Activated CD8-positive, alpha-beta memory T cell treated with anti-CD3 and anti-CD28 coated beads, Interleukin-2, amount 50 U/mL, for 48 hours (primary cell): ENCODE measurements at regions not wholly inside any gene's neighbourhood (a gene's known extent, or its start where the extent isn't known, plus 50 kb on each side); places are given as distances from the start of the nearest gene placed in this dataset.

Experiments used
- DNase-seq: peaks from one replicate; pipeline ENCODE4 v3.0.0-alpha.2; 2020

- no peak for DNase-seq
Measured at GRCh38 chr11:109865548-109866186, 227.5 kb upstream of the ZC3H12C start.

DNA sequence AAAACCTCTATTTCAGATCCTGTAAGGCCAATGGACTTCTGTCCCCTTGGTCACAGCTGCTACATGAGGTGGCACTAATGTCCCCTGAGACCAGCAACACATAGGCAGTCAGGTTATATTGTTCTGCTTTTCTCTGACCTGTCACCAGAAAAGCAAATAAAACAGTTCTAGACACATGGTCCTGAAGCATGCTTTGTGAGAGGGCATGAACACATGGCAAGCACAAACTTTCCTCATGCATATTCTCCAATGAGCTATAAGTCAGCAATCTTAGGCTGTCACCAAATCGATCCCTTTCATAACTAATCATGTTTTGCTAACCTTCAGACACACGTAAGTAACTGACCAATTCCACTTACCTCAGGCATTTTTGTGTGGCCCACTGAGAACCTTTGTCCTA is 225.4 kb upstream of the ZC3H12C start:
- no peak for DNase-seq

GRCh38 chr11:109869536-109869935 is 223.7 kb upstream of the ZC3H12C start:
- no peak for DNase-seq

GRCh38 chr11:109870297-109870696 is 222.9 kb upstream of the ZC3H12C start:
- no peak for DNase-seq

DNA sequence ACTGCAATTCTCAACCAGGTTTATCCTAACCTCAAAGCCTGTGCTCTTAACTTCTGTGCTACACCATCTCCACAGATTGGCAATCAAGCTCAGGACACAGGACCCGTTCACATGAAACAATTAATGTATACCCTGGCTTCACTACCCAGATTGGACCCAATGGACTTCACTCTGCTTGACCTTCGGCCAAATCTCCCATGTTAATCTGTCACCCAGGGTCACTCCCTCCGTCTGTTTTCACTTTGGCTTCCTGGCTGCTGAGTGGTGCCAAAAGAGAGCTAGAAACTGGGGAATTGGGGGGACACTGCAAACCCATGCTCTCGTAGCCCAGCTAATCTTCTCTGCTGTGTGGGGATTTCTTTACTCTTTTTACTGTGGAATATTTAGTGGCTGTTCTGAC is 216.1 kb upstream of the ZC3H12C start:
- no peak for DNase-seq

GRCh38 chr11:109884501-109884900 is 208.7 kb upstream of the ZC3H12C start:
- no peak for DNase-seq

- DNase-seq: no peak
Measured at GRCh38 chr11:109885006-109885405, 208.2 kb upstream of the ZC3H12C start.

GRCh38 chr11:109892321-109892794 is 200.8 kb upstream of the ZC3H12C start:
- DNase-seq: no peak

DNA sequence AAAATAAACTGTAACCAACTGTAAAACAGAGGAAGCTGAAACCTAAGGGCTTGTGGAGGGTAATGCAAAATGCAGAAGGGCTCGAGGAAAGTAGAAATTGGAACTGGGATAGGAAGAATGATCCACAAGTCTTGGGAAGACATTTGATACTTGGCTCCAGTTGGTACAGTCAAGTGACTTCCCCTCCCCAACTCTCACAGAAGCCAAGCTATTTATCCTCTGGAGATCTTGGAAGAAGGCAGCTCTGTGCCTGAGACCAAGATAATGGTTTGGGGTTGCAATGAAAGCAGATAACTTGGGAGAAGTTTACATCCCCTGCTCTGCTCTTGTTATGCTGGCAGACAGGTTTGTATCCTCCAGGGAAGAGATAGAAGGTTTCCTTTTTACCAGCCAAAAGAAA is 198.9 kb upstream of the ZC3H12C start:
- no peak for DNase-seq

GRCh38 chr11:109898592-109898991 is 194.6 kb upstream of the ZC3H12C start:
- no peak for DNase-seq

DNA sequence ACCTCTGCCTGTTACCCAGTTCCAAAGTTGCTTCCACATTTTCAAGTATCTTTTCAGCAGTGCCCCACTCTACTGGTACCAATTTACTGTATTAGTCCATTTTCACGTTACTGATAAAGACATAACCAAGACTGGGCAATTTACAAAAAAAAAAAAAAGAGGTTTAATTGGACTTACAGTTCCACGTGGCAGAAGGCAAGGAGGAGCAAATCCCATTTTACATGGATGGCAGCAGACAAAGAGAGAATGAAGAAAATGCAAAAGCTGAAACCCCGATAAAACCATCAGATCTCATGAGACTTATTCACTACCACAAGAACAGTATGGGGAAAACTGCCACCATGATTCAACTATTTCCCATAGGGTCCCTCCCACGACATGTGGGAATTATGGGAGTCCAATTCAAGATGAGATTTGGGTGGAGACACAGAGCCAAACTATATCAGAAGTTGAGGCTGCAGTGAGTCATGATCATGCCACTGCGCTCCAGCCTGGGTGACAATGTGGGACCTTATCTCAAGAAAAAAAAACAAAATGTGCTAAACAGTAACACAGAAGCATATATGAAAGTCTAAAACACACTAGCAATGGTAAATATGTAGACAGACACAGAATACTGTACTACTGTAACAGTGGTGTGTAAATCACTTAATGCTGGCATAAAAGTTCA is 190.3 kb upstream of the ZC3H12C start:
- DNase-seq: no peak

- no peak for DNase-seq
Measured at GRCh38 chr11:109911488-109911887, 181.7 kb upstream of the ZC3H12C start.

DNA sequence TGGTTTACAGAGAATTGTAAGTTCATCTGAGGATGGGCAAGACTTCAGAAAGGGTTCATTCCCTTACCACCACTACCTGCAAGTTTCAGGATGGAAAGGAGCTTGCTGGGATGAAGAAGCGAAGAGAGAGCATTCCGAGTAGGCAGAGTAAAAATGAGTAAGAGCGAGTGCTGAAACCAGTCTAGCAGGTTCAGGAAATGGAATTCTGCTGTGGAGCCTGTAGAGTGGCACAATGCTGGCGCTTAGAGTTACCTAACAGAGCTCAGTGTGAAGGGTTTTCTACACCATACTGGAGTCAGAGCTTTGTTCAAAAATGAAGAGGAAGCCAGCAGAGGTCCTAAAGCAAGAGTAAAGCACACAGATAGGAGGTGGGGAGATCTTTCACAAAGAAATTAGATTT is 179.2 kb upstream of the ZC3H12C start:
- no peak for DNase-seq

GRCh38 chr11:109914809-109915653 is 178.2 kb upstream of the ZC3H12C start:
- DNase-seq: no peak

- no peak for DNase-seq
Measured at GRCh38 chr11:109926941-109927340, 166.3 kb upstream of the ZC3H12C start.

DNA sequence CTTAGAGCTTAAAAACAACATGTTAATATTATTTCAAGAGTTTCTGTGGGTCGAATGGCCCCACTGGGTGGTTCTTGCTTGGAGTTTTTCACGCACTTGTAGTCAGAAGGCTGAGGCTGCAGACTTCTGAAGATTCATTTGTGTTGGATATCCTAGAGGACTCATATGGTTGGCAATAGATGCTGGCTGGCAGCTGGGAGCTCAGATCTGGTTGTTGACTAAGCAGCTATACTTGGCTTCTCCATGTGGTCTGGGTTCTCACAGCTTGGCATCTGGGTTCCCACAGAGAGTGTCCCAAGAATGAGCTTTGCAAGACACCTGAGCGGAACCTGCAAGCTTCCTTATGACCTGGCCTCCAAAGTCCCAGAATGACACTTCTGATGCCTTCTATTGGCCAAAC is 163.9 kb upstream of the ZC3H12C start:
- no peak for DNase-seq

- DNase-seq: no peak
Measured at GRCh38 chr11:109933126-109933525, 160.1 kb upstream of the ZC3H12C start.

DNA sequence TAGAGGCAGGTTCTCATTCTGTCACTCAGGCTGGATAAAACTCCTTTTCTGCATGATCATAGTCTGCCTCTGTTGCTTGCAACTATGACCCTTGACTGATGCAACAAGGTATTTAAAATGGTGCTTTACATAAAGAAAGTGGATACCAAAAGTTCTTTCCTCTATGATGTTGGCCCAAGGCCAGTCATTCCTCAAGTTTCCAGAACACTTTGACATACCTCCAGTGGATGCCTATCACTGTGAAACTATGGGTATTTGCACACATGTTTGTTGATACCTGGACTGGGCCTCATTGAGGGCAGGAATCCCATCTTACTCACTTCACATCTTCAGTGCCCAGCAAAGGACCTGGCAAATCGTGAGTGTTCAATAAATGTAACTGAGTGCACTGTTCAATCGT is 159.0 kb upstream of the ZC3H12C start:
- DNase-seq: no peak

- no peak for DNase-seq
Measured at GRCh38 chr11:109936661-109937180, 156.5 kb upstream of the ZC3H12C start.

- DNase-seq: no peak
Measured at GRCh38 chr11:109937968-109938367, 155.2 kb upstream of the ZC3H12C start.

- DNase-seq: no peak
Measured at GRCh38 chr11:109939166-109939810, 153.9 kb upstream of the ZC3H12C start.

DNA sequence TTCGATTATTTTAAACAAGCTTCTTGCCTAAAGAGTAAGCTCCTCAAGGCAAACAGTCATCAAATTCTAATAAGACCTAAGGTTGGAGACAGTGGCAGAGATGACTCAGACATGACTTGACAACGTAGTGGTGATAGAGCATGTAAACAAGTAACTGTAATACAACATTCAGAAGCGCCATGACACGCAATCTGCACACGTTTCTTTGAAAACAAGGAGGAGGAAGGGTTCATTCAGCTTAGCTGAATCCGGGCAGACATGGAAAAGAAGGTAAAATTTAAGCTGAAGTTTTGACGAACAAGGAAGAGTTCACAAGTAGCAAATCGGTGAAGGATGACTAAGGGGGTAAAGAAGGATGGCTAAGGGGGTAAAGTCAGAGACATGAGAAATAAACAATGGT is 152.4 kb upstream of the ZC3H12C start:
- DNase-seq: no peak
